ENCODE measurements at regions not wholly inside any gene's neighbourhood (a gene's known extent, or its start where the extent isn't known, plus 50 kb on each side); places are given as distances from the start of the nearest gene placed in this dataset.

DNA sequence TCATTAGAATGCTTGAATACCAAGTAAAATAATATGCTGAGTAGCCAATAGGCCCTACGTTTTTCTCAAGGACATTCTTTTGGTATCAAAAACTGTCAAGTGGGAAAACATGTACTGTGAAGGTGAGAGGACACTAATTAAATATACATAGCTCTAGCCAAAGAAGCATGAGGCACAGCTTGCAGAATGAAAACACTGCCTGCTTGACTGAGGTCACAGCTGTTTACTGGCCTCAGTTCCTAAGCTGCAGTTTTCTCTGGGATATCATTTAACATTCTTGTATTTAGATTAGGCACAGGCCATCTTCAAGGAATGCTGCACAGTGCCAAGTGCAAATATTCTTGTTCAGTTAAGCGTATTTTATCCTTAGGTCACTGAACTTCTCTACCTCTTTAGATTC is 78.6 kb downstream of the NAP1L3 start:
- TF ChIP-seq, protein P1, sequence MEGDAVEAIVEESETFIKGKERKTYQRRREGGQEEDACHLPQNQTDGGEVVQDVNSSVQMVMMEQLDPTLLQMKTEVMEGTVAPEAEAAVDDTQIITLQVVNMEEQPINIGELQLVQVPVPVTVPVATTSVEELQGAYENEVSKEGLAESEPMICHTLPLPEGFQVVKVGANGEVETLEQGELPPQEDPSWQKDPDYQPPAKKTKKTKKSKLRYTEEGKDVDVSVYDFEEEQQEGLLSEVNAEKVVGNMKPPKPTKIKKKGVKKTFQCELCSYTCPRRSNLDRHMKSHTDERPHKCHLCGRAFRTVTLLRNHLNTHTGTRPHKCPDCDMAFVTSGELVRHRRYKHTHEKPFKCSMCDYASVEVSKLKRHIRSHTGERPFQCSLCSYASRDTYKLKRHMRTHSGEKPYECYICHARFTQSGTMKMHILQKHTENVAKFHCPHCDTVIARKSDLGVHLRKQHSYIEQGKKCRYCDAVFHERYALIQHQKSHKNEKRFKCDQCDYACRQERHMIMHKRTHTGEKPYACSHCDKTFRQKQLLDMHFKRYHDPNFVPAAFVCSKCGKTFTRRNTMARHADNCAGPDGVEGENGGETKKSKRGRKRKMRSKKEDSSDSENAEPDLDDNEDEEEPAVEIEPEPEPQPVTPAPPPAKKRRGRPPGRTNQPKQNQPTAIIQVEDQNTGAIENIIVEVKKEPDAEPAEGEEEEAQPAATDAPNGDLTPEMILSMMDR (IDR thresholded peaks at IDR 0.05), result no peak
- TF ChIP-seq SIN3A (IDR thresholded peaks at IDR 0.05; ENCODE audit: borderline replicate concordance, insufficient read depth, low read depth, low read length), result no peak
- TF ChIP-seq, protein P2, sequence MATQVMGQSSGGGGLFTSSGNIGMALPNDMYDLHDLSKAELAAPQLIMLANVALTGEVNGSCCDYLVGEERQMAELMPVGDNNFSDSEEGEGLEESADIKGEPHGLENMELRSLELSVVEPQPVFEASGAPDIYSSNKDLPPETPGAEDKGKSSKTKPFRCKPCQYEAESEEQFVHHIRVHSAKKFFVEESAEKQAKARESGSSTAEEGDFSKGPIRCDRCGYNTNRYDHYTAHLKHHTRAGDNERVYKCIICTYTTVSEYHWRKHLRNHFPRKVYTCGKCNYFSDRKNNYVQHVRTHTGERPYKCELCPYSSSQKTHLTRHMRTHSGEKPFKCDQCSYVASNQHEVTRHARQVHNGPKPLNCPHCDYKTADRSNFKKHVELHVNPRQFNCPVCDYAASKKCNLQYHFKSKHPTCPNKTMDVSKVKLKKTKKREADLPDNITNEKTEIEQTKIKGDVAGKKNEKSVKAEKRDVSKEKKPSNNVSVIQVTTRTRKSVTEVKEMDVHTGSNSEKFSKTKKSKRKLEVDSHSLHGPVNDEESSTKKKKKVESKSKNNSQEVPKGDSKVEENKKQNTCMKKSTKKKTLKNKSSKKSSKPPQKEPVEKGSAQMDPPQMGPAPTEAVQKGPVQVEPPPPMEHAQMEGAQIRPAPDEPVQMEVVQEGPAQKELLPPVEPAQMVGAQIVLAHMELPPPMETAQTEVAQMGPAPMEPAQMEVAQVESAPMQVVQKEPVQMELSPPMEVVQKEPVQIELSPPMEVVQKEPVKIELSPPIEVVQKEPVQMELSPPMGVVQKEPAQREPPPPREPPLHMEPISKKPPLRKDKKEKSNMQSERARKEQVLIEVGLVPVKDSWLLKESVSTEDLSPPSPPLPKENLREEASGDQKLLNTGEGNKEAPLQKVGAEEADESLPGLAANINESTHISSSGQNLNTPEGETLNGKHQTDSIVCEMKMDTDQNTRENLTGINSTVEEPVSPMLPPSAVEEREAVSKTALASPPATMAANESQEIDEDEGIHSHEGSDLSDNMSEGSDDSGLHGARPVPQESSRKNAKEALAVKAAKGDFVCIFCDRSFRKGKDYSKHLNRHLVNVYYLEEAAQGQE (IDR thresholded peaks at IDR 0.05; ENCODE audit: insufficient read depth in 1 of 2, low read depth in 2 of 2, low read length in 1 of 2), result no peak
- TF ChIP-seq TCF7L2 (IDR thresholded peaks at IDR 0.05; ENCODE audit: low read depth, low read length), result no peak

Measured in Panc1 (cell line).